H9 (cell line): ENCODE measurements at regions not wholly inside any gene's neighbourhood (a gene's known extent, or its start where the extent isn't known, plus 50 kb on each side); places are given as distances from the start of the nearest gene placed in this dataset.

ENCODE experiments used
- DNase-seq: peaks from one replicate; pipeline ENCODE4 v3.0.0-alpha.2; 2017
- H2AFZ ChIP-seq: one replicate; pipeline ENCODE4 v1.6.1; 2013; ENCODE audit warnings: mild to moderate bottlenecking, low read length, control low read depth, moderate library complexity
- H2AK5ac ChIP-seq: 2 replicates; pipeline ENCODE4 v1.6.1; 2013; ENCODE audit warnings: low read length, control low read depth, mixed read lengths; ENCODE audit not compliant: insufficient read length
- H2BK120ac ChIP-seq: one replicate; pipeline ENCODE4 v1.6.1; 2013; ENCODE audit warnings: low read depth, mild to moderate bottlenecking, low read length, control low read depth, inconsistent platforms; ENCODE audit not compliant: poor library complexity, severe bottlenecking
- H2BK12ac ChIP-seq: 2 replicates; pipeline ENCODE4 v1.6.1; 2013; ENCODE audit warnings: low read length, control low read depth, mixed read lengths, low read depth; ENCODE audit not compliant: insufficient read length
- H2BK15ac ChIP-seq: 2 replicates; pipeline ENCODE4 v1.6.1; 2013; ENCODE audit warnings: low read depth, low read length, control low read depth
- H2BK20ac ChIP-seq: one replicate; pipeline ENCODE4 v1.6.1; 2013; ENCODE audit warnings: low read depth, mild to moderate bottlenecking, low read length, control low read depth, inconsistent platforms; ENCODE audit not compliant: poor library complexity, severe bottlenecking
- H2BK5ac ChIP-seq: 2 replicates; pipeline ENCODE4 v1.6.1; 2013; ENCODE audit warnings: low read length, control low read depth, mixed read lengths; ENCODE audit not compliant: insufficient read length
- H3K14ac ChIP-seq: 2 replicates; pipeline ENCODE4 v1.6.1; 2013; ENCODE audit warnings: low read length, control low read depth; ENCODE audit not compliant: insufficient read depth
- H3K18ac ChIP-seq: 2 replicates; pipeline ENCODE4 v1.6.1; 2013; ENCODE audit warnings: low read depth, mild to moderate bottlenecking, mixed read lengths, low read length, control low read depth; ENCODE audit not compliant: insufficient read length
- H3K23ac ChIP-seq: 2 replicates; pipeline ENCODE4 v1.6.1; 2013; ENCODE audit warnings: low read length, control low read depth, mixed read lengths, low read depth; ENCODE audit not compliant: insufficient read length
- H3K23me2 ChIP-seq: 2 replicates; pipeline ENCODE4 v1.6.1; 2013; ENCODE audit warnings: low read depth, mild to moderate bottlenecking, mixed read lengths, low read length, control low read depth; ENCODE audit not compliant: insufficient read length, poor library complexity, severe bottlenecking
- H3K27ac ChIP-seq: 2 replicates; pipeline ENCODE4 v1.5.1; 2013; ENCODE audit warnings: low read length, control low read depth, mixed read lengths, low read depth; ENCODE audit not compliant: insufficient read length
- H3K27me3 ChIP-seq: 2 replicates; pipeline ENCODE4 v1.6.1; 2013; ENCODE audit warnings: low read length, control low read depth, inconsistent platforms; ENCODE audit not compliant: insufficient read depth
- H3K4ac ChIP-seq: 2 replicates; pipeline ENCODE4 v1.6.1; 2013; ENCODE audit warnings: low read depth, mild to moderate bottlenecking, control low read depth, inconsistent platforms, low read length, moderate library complexity
- H3K4me1 ChIP-seq: 2 replicates; pipeline ENCODE4 v1.6.1; 2013; ENCODE audit warnings: low read length, control low read depth, inconsistent platforms; ENCODE audit not compliant: insufficient read depth
- H3K4me2 ChIP-seq: 2 replicates; pipeline ENCODE4 v1.6.1; 2013; ENCODE audit warnings: low read length, control low read depth, mixed read lengths; ENCODE audit not compliant: insufficient read length, insufficient read depth
- H3K56ac ChIP-seq: 2 replicates; pipeline ENCODE4 v1.6.1; 2013; ENCODE audit warnings: low read depth, mild to moderate bottlenecking, mixed read lengths, low read length, control low read depth; ENCODE audit not compliant: insufficient read length
- H3K79me1 ChIP-seq: 2 replicates; pipeline ENCODE4 v1.6.1; 2013; ENCODE audit warnings: low read depth, mild to moderate bottlenecking, moderate library complexity, low read length, control low read depth, inconsistent platforms; ENCODE audit not compliant: insufficient read depth, poor library complexity, severe bottlenecking
- H3K79me2 ChIP-seq: 2 replicates; pipeline ENCODE4 v1.6.1; 2013; ENCODE audit warnings: low read length, control low read depth, inconsistent platforms; ENCODE audit not compliant: insufficient read depth
- H3K9ac ChIP-seq: 2 replicates; pipeline ENCODE4 v1.6.1; 2013; ENCODE audit warnings: low read length, control low read depth, mixed read lengths; ENCODE audit not compliant: insufficient read length; ENCODE audit errors: extremely low read depth
- H3K9me3 ChIP-seq: one replicate; pipeline ENCODE4 v1.6.1; 2013; ENCODE audit warnings: low read depth, low read length, inconsistent platforms; ENCODE audit not compliant: control insufficient read depth
- H3T11ph ChIP-seq: one replicate; pipeline ENCODE4 v1.6.1; 2013; ENCODE audit warnings: mild to moderate bottlenecking, low read length, control low read depth, inconsistent platforms
- H4K20me1 ChIP-seq: one replicate; pipeline ENCODE4 v1.6.1; 2013; ENCODE audit not compliant: control insufficient read depth, insufficient read length, insufficient read depth
- H4K5ac ChIP-seq: 2 replicates; pipeline ENCODE4 v1.6.1; 2013; ENCODE audit warnings: low read depth, mild to moderate bottlenecking, mixed read lengths, low read length, control low read depth; ENCODE audit not compliant: insufficient read length
- H4K8ac ChIP-seq: replicated peaks from 2 replicates; pipeline ENCODE4 v1.6.1; 2013; ENCODE audit warnings: low read length, control low read depth, mixed read lengths, low read depth; ENCODE audit not compliant: insufficient read length
- H4K91ac ChIP-seq: 2 replicates; pipeline ENCODE4 v1.6.1; 2013; ENCODE audit warnings: low read depth, mild to moderate bottlenecking, moderate library complexity, mixed read lengths, low read length, control low read depth; ENCODE audit not compliant: insufficient read length
- H3K27ac Mint-ChIP-seq, 3 experiments: 2 replicates in 2 of 3; 3 replicates in 1 of 3; pipeline ENCODE4 v1.8.0; 2020 to 2021; ENCODE audit warnings: mixed read lengths in 3 of 3, mild to moderate bottlenecking in 1 of 3, moderate library complexity in 1 of 3
- H3K27me3 Mint-ChIP-seq: 2 replicates; pipeline ENCODE4 v1.8.0; 2021; ENCODE audit warnings: low read depth, mild to moderate bottlenecking, moderate library complexity, mixed read lengths
- H3K36me3 Mint-ChIP-seq, 3 experiments: 2 replicates in 2 of 3; 3 replicates in 1 of 3; pipeline ENCODE4 v1.8.0; 2020 to 2021; ENCODE audit warnings: low read depth in 3 of 3, mixed read lengths in 3 of 3; ENCODE audit not compliant: insufficient read depth in 1 of 3
- H3K4me1 Mint-ChIP-seq, 2 experiments: 2 replicates each; pipeline ENCODE4 v1.8.0; 2020; ENCODE audit warnings: mixed read lengths in 2 of 2
- H3K4me3 Mint-ChIP-seq, 2 experiments: 2 replicates in 1 of 2; 3 replicates in 1 of 2; pipeline ENCODE4 v1.8.0; 2020 to 2021; ENCODE audit warnings: mild to moderate bottlenecking in 2 of 2, mixed read lengths in 2 of 2, moderate library complexity in 1 of 2
- H3K9me3 Mint-ChIP-seq, 2 experiments: 2 replicates in 1 of 2; 3 replicates in 1 of 2; pipeline ENCODE4 v1.8.0; 2020; ENCODE audit warnings: mild to moderate bottlenecking in 2 of 2, mixed read lengths in 2 of 2, moderate library complexity in 1 of 2
- CTCF ChIP-seq: fragments of 200-600 bp; sonication (generic); conservative IDR thresholded peaks from 3 replicates; pipeline ENCODE4 v1.8.0; 2021; ENCODE audit warnings: antibody characterized with exemption, mild to moderate bottlenecking
- WGBS: extraction: QIAGEN DNeasy Blood & Tissue Kit; methylation state at CpG from one replicate; pipeline ENCODE4 v1.1.7; 2013; ENCODE audit warnings: missing lambda C conversion rate, low lambda C conversion rate, mixed read lengths; ENCODE audit not compliant: insufficient read length; ENCODE audit errors: extremely low coverage; 5-methylcytosine and 5-hydroxymethylcytosine counted together

- no peak for DNase-seq
- Histone ChIP-seq H3K14ac (no peak overlapping the region), H3K79me1 (no peaks in the 10 kb centered on the region), H3K27me3 (no peaks in the 10 kb centered on the region), H2BK120ac (no peak overlapping the region), H3K27ac (no peak overlapping the region), H4K91ac (no peak overlapping the region), H3K56ac (no peak overlapping the region), H2AK5ac (no peak overlapping the region), H2BK5ac (no peak overlapping the region), H3K79me2 (no peaks in the 10 kb centered on the region), H3K23me2 (no peaks in the 10 kb centered on the region), H3K23ac (no peak overlapping the region), H3K18ac (no peak overlapping the region), H2AFZ (no peak overlapping the region), H2BK20ac (no peak overlapping the region), H3K9me3 (no peaks in the 10 kb centered on the region), H2BK15ac (no peak overlapping the region), H3K4me1 (no peaks in the 10 kb centered on the region; the same call in 1 of the 2 replicates), H3K4me2 (no peak overlapping the region), H4K5ac (no peak overlapping the region), H3K4ac (no peak overlapping the region), H3T11ph (no peak overlapping the region), H4K20me1 (no peaks in the 10 kb centered on the region), H2BK12ac (no peak overlapping the region), H3K9ac (no peak overlapping the region), H4K8ac (no peak overlapping the region)
- Mint-ChIP-seq H3K9me3 (no peaks in the 10 kb centered on the region; a peak in 1 of 5 replicates), H3K4me1 (peaks cover 0 to 3% of the 10 kb centered on the region in 2 experiments; a peak in 2 of 4 replicates), H3K27me3 (no peaks in the 10 kb centered on the region; the same call in none of the 2 replicates), H3K36me3 (no peaks in the 10 kb centered on the region), H3K4me3 (no peak overlapping the region), H3K27ac (no peak overlapping the region)
- no peak for TF ChIP-seq CTCF
- no CpG with 5 or more reads among the region's 3 CpGs for WGBS
These were observed 398.0 kb downstream of the ENC1 start for GRCh38 chr5:74242516-74242915.
